ENCODE measurements at regions not wholly inside any gene's neighbourhood (a gene's known extent, or its start where the extent isn't known, plus 50 kb on each side); places are given as distances from the start of the nearest gene placed in this dataset.

DNA sequence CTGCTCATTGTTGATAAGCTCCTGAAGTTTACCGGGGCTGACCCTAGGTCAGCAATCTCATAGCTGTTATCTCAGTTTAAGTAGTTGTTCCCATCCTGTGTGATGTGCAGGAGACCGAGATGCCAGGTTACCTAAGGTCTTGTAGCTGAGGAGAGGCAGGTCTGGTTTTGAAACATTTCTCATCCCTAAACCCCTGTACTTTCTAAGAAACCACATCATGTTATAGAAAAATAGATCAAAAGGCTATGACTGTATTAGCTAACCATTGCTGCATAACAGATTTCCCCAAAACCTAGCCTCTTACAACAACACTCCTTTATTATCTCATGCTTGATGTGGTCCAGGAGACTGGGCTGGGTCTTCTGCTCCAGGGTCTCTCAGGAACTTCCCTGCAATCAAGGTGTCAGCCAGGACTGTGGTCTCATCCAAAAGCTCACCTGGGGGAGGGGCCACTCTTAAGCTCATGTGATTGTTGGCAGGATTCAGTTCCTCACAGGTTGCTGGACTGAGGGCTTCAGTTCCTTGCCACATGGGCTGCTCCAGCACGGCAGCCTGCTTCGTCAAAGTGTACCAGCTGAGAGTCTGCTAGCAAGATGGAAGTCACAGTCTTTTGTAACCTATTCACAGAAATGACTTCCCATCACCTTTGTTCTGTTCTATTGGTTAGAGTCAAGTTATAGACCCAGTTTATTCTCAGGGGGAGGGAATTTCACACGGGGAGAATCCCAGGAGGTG is 60.9 kb upstream of the CLCN4 start:
- POLR2A ChIA-PET, result interaction anchor here (1.1 to 8.6 kb wide), 4 partner anchors 8 to 21 kb away, joined by 3 to 77 read pairs (median 4); no protein-coding TSS in a partner anchor

DNA sequence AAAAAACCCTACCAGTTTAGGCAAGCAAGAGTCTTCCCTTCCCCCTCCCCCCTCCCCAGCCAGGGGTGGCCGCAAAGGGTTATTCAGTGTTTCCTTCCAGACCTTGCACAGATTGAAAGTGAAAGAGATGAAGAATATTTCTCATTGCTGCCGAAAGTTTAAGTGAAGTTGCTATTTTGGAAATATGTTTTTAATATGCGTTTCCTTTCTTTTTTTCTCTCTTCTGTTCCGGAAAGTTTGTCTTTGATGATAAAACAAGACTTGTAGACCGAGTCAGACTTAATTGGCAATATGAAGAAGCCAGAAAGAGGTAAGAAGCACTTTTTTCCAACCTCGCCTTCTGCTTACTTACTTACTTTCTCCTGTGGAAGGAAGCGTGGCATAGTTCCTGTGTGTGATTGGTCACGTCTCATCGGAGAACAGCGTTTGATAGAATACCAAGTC is 58.5 kb upstream of the CLCN4 start:
- TF ChIP-seq, protein P1, sequence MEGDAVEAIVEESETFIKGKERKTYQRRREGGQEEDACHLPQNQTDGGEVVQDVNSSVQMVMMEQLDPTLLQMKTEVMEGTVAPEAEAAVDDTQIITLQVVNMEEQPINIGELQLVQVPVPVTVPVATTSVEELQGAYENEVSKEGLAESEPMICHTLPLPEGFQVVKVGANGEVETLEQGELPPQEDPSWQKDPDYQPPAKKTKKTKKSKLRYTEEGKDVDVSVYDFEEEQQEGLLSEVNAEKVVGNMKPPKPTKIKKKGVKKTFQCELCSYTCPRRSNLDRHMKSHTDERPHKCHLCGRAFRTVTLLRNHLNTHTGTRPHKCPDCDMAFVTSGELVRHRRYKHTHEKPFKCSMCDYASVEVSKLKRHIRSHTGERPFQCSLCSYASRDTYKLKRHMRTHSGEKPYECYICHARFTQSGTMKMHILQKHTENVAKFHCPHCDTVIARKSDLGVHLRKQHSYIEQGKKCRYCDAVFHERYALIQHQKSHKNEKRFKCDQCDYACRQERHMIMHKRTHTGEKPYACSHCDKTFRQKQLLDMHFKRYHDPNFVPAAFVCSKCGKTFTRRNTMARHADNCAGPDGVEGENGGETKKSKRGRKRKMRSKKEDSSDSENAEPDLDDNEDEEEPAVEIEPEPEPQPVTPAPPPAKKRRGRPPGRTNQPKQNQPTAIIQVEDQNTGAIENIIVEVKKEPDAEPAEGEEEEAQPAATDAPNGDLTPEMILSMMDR (conservative IDR thresholded peaks at IDR 0.05; ENCODE audit: low read length), result no peak
- no peak for TF ChIP-seq EZH2phosphoT487 (IDR thresholded peaks at IDR 0.05; ENCODE audit: borderline replicate concordance, low read depth, low read length)
- CTCF ChIA-PET (ENCODE audit: unreplicated experiment), result interaction anchor here (0.6 to 1.1 kb wide), 2 partner anchors 12 to 57 kb away, joined by 3 read pairs; no protein-coding TSS in a partner anchor
- intact Hi-C loops (cut with micrococcal nuclease; ENCODE audit: unreplicated experiment), result loop anchor here (2.0 kb wide), 1 partner anchor 15 kb away; no protein-coding TSS in a partner anchor

More for the DNA sequence above, 60.9 kb upstream of the CLCN4 start:
- Histone ChIP-seq H3K4me1 (ENCODE audit: insufficient read depth, low read length, poor library complexity, severe bottlenecking) (peaks cover 47% of the 10 kb centered on the region), H3K79me2 (ENCODE audit: insufficient read depth, low read depth, low read length) (peaks cover 13% of the 10 kb centered on the region; the same call in 1 of the 2 replicates), H4K20me1 (ENCODE audit: insufficient read depth, low read length) (no peaks in the 10 kb centered on the region), H3K4me2 (ENCODE audit: low read length) (peak overlapping the region; percentile 70), H3K9me2 (ENCODE audit: insufficient read depth, low read length) (no peaks in the 10 kb centered on the region), H2AFZ (ENCODE audit: low read length) (no peak overlapping the region), H3K36me3 (ENCODE audit: insufficient read depth, low read length) (peaks cover 36% of the 10 kb centered on the region), H3K27ac (ENCODE audit: low read depth, low read length, poor library complexity, severe bottlenecking) (peak overlapping the region; percentile 19), H3K4me3 (ENCODE audit: low read depth, low read length, poor library complexity, severe bottlenecking) (no peak overlapping the region), H3K9me3 (ENCODE audit: low read length) (no peaks in the 10 kb centered on the region)
- CTCF ChIA-PET (ENCODE audit: unreplicated experiment), result interaction anchor here (0.6 kb wide), 1 partner anchor 23 kb away, joined by 3 read pairs; no protein-coding TSS in a partner anchor
- DNase-seq (ENCODE audit: low spot score), result no peak
- BruUV-seq (replicated peaks), result no TSS peak
- no peak for TF ChIP-seq EZH2phosphoT487 (IDR thresholded peaks at IDR 0.05; ENCODE audit: borderline replicate concordance, low read depth, low read length)
- TF ChIP-seq, protein P1 (conservative IDR thresholded peaks at IDR 0.05; ENCODE audit: low read length), result no peak
- intact Hi-C loops (cut with micrococcal nuclease; ENCODE audit: unreplicated experiment), result no loop called here

More for the DNA sequence above, 58.5 kb upstream of the CLCN4 start:
- peak; percentile 77 for DNase-seq (ENCODE audit: low spot score)
- H4K20me1 ChIP-seq (ENCODE audit: insufficient read depth, low read length), result no peaks in the 10 kb centered on the region
- no peaks in the 10 kb centered on the region for H3K9me3 ChIP-seq (ENCODE audit: low read length)
- H2AFZ ChIP-seq (ENCODE audit: low read length), result no peak overlapping the region
- peak overlapping the region; percentile 95 for H3K4me2 ChIP-seq (ENCODE audit: low read length)
- peaks cover 71% of the 10 kb centered on the region for H3K4me1 ChIP-seq (ENCODE audit: insufficient read depth, low read length, poor library complexity, severe bottlenecking)
- POLR2A ChIA-PET, result interaction anchor here (0.7 to 8.6 kb wide), 7 partner anchors 11 to 1685 kb away, joined by 3 to 77 read pairs (median 4); no protein-coding TSS in a partner anchor
- H3K36me3 ChIP-seq (ENCODE audit: insufficient read depth, low read length), result peaks cover 36% of the 10 kb centered on the region
- no peaks in the 10 kb centered on the region for H3K9me2 ChIP-seq (ENCODE audit: insufficient read depth, low read length)
- peak overlapping the region; percentile 70 for H3K4me3 ChIP-seq (ENCODE audit: low read depth, low read length, poor library complexity, severe bottlenecking)
- BruUV-seq (replicated peaks), result TSS peak; percentile 86
- peaks cover 13% of the 10 kb centered on the region; the same call in 1 of the 2 replicates for H3K79me2 ChIP-seq (ENCODE audit: insufficient read depth, low read depth, low read length)
- H3K27ac ChIP-seq (ENCODE audit: low read depth, low read length, poor library complexity, severe bottlenecking), result peak overlapping the region; percentile 99
